HuH-7 (cell line): ENCODE measurements at regions not wholly inside any gene's neighbourhood (a gene's known extent, or its start where the extent isn't known, plus 50 kb on each side); places are given as distances from the start of the nearest gene placed in this dataset.

Source experiments
- DNase-seq: peaks from one replicate; pipeline ENCODE4 v3.0.0; 2011; ENCODE audit warnings: low spot score

DNA sequence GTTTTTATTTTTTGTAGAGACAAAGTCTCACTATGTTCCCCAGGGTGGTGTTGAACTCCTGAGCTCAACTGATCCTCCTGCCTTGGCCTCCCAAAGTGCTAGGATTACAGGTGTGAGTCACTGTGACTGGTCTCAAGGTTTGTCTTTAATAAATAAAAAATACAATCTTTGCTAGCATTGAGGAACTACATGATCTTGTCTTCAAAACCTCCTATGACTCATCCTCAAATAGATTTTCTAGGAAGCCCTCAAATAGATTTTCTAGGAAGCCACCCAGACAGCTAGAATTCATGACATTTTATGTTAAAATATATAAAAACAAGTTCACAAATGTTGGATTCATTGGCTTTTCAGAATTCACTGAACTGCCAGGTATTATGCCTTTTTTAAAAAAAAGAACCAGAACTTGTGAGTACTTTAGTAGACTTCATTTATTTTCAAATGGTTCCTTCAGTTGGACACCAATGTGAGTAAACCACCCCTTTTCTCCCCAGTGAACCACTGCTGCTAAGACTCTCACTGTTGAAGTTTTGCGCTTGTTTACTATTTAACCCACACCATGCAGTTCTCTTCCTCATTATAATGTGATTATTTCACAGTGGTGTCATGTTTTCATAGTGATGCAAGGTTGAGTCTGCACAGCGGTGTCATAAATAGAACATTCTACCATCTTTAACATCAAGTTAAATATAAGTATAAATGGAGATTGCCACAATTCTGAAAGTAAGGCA is 303.9 kb downstream of the CASP12 start:
- no peak for DNase-seq

DNA sequence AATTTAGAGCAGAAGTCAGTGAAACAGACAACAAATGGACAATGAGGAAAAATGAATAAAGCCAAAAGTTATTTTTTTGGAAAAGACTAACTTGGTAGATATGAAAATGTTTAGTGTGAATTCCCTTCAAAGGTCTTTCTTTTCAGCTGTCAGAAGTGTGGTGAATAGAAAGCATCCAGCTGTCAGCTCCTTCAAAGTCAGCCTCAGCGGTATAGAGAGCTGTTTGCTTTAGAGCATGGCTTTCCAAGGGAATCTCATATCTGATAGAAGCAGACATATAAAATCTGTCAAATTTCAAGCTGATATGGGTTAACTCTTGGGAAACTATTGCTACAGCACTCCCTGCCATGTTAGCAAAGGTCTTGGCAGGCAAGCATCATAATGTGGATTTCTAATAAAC is 309.3 kb downstream of the CASP12 start:
- DNase-seq: no peak

GRCh38 chr11:104588446-104588845 is 309.8 kb downstream of the CASP12 start:
- no peak for DNase-seq

DNA sequence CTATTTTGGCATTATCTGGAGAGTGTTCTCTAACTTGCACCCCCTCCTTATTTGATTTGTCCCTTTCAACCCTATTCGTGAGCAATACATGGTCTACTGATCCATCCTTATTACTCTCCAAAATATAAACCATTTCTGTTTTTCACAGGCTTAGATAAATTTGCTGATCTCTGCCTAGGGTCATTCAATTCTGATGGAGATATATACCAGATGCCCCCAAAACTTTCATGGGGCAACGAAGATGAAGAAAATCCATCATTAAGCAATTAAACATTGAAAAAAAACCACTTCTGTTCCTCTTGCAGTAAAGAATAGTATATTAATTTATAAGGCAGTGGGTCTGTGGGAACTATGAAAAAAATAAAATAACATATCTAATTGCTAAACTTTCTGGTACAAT is 313.4 kb downstream of the CASP12 start:
- DNase-seq: no peak

DNA sequence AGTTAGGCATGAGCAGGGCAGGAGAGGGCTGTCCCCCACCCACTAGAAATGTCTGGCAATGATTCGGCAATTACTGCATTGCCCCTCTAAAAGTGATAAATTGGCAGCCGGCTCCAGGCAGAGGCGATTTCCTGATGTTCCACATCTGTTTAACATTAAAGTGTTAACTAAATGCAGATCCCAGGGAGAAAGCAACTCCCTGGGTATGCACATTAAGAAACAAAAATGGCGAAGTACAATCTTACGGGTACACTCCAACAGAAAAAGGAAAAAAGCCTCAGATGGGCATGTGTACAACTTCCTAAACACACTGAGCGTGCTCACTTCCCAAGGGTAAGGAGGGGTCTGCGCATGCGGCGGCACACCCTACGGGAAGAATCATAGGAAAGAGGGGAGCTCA is 314.4 kb downstream of the CASP12 start:
- no peak for DNase-seq

DNA sequence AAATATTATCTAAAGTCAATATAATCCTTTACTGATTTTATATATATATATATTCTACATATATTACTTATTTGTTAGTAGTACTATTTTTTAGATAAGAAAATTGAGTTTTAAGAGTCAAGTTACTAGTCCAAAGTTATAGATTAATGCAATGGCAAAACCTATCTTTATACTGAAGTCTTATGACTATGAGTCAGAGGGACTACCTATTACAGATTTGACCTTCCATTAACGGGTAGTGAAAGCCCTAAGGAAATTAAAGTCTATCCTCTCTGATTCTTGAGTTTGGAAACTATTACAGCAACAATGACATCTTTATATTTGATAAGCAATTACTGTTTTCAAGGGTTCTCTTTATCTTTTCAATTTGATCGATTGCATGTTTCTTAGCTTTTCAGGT is 315.8 kb downstream of the CASP12 start:
- no peak for DNase-seq

DNA sequence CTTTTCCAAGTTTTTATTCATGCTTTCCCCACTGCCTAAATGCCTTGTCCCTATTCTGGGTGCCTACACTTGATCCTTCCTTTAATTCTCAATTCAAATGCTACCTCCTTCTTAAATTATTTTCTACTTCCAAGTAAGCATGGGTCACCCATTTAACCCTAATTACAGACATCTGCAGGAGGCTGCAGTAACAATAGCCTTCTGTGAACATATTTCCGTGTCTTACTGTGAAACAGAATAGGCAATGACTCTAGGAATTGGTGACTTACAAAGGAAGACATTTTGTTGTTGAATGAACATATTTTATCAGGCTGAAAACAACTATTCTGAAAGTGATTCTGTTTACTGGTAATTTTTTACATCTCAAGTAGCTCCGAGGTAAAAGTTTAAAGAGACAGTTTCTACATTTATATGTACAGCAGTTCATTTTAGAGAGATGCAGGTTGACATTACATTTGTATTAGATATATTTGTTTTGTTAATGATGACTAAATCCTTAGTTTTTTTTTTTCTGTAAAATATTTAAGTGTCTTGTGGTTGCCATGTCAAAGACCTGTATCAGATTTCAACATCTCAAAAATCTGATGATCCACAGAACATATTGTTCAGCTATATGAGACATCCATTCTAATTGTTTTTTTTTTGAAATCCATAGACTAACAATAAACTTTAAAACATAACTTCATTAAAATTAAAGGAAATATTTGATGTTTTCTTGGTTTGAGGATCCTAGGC is 316.8 kb downstream of the CASP12 start:
- DNase-seq: no peak

DNA sequence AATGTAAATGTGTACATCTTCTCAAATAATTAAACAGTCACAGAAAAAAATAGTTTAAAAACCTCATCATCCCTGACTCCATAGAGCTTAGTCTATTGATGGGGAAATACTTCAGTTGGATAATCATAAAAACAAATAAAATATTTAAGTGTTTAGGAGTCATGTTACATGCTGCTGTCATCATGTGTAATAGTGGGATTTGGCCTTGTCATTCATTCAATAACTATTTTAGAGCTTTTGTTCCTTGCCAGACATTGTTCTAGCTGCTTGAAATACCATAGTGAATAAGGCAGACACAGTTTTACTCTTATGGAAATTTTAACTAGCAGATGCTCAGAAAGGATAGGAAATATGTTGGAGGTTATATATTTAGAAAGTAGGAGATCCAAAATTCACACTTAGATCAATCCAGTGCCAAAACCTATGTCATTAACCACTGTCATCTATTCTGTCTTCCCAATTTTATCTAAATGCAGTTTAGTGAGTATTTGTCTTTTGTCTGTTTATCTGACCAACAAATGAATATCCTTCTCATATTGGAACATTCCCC is 324.7 kb downstream of the CASP12 start:
- no peak for DNase-seq

DNA sequence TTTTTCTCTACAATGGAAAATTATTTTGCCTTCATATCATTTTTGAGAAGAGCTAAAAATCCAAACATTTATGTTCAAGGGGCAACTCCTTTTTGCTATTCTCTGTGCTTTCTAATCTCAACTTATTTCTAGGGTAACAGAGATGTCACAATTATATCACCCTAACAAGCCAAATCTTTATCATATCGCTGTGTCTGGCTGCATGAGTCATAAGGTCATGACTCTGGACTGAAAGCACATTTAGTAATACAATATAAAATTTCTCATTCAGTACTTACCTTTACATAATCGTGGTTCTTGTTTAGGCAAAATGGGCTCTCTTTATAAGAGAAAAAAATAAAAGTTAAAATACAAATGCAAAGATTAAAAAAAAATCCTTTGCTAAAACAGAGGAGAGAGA is 326.0 kb downstream of the CASP12 start:
- no peak for DNase-seq

GRCh38 chr11:104570078-104570701 is 328.1 kb downstream of the CASP12 start:
- DNase-seq: no peak

- DNase-seq: no peak
Observed at GRCh38 chr11:104565583-104565961, 332.7 kb downstream of the CASP12 start.

GRCh38 chr11:104564921-104565582 is 333.2 kb downstream of the CASP12 start:
- DNase-seq: no peak

GRCh38 chr11:104556606-104557301 is 341.5 kb downstream of the CASP12 start:
- DNase-seq: no peak

DNA sequence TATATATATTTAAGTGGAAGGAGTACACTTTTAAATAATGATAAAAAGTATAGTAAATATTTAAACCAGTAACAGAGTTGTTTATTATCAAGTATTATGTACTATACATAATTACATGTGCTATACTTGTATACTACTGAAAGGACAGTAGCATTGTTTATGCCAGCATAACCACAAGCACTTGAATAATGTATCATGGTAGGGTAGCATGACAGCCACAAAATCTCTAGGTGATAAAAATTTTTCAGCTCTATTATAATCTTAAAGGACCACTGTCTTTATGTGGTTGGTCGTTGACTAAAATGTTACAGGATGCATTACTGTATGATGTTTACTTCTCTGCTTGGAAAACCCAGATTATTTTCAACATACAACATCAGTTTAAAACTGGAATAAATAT is 349.2 kb downstream of the CASP12 start:
- no peak for DNase-seq

- no peak for DNase-seq
Observed at GRCh38 chr11:104547996-104548661, 350.1 kb downstream of the CASP12 start.

DNA sequence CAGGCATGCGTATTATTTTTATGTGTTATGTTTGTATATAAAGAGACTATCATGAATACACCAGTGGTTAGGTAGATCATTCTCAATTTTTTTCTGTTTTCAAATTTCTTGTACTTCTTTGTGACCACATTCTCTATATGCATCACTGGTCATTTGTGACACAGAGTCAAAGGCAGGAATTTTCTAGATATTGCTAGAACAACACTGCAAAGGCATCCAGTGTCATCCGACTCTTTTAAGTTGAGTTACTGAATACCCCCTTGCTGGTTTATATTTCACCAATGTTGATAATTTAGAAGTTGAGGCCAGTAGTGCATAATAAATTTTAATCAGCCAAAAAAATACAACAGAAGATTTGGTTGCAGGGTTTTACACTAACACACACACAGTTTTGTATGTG is 351.8 kb downstream of the CASP12 start:
- no peak for DNase-seq

DNA sequence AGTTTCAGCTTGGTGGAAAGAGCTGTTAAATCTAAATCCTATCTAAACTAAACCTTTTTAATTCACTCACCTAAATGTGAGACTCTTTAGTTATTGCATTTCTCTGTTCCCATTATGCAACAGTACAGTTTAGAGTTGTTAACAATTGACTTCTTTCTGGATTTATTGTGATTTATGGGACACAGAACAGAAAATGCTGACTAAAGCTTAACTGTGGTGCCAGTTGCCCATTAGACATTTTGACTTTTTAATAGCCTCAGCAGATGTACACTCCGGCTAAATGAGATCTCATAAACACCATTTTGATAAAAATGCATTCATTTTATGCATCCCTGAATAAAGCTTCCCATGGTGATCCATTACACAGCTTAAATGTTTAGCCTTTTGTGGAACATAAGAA is 356.6 kb downstream of the CASP12 start:
- no peak for DNase-seq

DNA sequence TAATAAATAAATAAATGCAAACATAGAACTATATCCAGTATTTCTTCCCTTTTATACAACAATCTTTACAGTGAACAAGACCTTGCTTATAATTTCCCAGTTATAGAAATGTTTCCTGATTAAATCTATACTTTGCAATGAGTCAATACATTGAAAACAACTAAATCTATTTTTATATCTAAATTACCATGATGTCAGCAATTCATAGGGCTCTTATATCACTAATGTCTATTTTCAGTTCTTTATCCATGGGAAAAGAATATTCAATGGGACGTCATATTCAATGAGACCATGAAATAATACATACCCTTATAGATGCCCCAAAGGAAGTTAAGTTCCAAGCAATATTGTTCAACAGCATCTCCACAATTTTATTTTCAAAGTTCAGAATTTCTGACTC is 359.9 kb downstream of the CASP12 start:
- DNase-seq: no peak

- DNase-seq: no peak
Observed at GRCh38 chr11:104534278-104534677, 364.0 kb downstream of the CASP12 start.

DNA sequence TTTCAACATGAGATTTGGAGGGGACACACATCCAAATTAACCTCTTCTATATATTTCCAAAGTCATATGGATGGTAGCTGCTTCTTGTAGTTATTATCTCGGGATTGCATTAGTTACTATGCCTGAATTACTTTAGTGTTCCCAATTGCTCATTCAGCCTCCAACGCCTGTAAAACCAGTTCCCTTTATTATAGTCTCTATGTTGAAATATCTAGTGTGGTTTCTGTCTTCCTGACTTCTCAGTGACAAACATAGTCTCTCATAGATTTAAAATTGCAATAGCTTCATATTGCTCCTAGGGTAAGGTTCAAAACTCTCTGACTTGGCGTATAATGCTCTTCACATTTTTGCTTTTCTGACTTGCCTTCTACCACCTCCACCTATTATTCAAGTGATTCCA is 366.4 kb downstream of the CASP12 start:
- no peak for DNase-seq

DNA sequence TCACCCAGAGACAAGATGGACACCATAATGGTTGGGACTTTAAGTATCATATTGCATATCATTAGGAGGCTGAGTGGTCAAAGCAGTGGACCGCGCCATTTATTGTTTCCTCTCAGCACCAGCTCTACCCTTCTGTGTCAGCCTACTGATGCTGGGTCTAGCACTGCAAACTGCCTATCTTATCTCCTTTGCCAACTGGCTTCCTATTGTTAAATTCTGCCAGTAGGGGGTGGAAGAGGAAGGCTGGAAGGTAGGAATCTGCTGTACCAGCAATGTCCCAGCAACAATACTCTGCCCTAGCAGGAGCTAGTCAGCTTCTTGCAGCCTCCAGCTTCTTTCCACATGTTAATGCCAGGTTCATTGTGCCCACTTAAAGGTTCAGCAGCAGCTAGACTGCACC is 367.1 kb upstream of the PDGFD start:
- no peak for DNase-seq
